ENCODE measurements at regions not wholly inside any gene's neighbourhood (a gene's known extent, or its start where the extent isn't known, plus 50 kb on each side); places are given as distances from the start of the nearest gene placed in this dataset.

DNA sequence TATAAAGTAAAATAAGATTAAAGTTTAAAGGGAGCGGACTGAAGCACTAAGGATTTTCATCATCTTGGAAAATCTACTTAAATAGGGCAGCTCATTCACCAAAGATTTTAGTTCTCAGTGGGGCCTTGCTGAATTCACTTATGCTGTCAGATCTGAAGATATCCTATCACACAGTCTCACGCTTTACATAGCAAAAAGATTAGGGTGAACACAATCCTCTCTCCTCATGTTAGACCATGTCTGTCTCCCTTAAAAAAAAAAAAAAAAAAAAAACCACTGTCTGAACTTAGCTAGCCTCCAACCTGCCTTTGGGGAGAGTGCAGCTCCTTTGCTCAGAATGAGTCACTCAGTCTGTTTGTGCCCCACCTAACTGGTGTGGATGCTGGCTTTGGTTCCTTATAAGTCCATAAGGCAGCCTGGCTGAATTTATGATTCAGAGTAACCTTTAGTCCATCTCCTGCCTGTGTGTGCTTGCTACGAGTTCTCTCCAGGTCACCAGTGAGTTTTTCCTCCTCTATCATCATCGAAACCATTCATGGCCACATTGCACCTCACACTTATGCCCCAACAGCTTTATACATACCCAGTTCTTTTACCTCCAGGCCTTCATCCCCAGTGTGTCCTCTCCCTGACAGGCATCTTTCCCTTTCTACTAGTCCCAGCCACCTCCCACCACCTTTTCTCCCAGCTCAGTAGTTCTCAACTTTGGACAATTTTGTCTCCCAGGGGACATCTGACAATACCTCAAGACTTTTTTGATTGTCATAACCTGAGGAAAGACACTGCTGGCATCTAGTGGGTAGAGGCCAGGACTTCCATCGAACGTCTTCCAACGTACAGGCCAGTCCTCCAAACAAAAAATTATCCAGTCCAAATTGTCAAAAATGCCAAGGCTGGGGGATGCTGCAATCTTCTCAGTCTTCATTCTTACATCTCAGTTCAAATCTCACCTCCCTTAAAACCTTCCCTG, 220.7 kb upstream of the EMCN start:
- no peaks in the 10 kb centered on the region for H3K27me3 ChIP-seq (ENCODE audit: insufficient read depth, low read length)
- no peak overlapping the region for H3K4me2 ChIP-seq (ENCODE audit: insufficient read depth, low read length)
- DNase-seq (ENCODE audit: insufficient read length, low spot score, missing footprints): no peak
- H4K20me1 ChIP-seq (ENCODE audit: insufficient read depth, low read length): no peaks in the 10 kb centered on the region
- H3K36me3 ChIP-seq (ENCODE audit: insufficient read depth, low read length): no peaks in the 10 kb centered on the region
- no peak overlapping the region for H3K27ac ChIP-seq (ENCODE audit: low read depth, low read length)
- no peak overlapping the region for H3K4me3 ChIP-seq (ENCODE audit: insufficient read depth, low read length)
- H3K79me2 ChIP-seq (ENCODE audit: insufficient read depth, low read length): no peaks in the 10 kb centered on the region
- no peaks in the 10 kb centered on the region for H3K4me1 ChIP-seq (ENCODE audit: insufficient read depth, low read length)
- TF ChIP-seq, protein P1, sequence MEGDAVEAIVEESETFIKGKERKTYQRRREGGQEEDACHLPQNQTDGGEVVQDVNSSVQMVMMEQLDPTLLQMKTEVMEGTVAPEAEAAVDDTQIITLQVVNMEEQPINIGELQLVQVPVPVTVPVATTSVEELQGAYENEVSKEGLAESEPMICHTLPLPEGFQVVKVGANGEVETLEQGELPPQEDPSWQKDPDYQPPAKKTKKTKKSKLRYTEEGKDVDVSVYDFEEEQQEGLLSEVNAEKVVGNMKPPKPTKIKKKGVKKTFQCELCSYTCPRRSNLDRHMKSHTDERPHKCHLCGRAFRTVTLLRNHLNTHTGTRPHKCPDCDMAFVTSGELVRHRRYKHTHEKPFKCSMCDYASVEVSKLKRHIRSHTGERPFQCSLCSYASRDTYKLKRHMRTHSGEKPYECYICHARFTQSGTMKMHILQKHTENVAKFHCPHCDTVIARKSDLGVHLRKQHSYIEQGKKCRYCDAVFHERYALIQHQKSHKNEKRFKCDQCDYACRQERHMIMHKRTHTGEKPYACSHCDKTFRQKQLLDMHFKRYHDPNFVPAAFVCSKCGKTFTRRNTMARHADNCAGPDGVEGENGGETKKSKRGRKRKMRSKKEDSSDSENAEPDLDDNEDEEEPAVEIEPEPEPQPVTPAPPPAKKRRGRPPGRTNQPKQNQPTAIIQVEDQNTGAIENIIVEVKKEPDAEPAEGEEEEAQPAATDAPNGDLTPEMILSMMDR (IDR thresholded peaks at IDR 0.05; ENCODE audit: extremely low read depth, low read depth, low read length): no peak
- no peak overlapping the region for H2AFZ ChIP-seq (ENCODE audit: low read length)
- H3K9me3 ChIP-seq (ENCODE audit: low read depth, low read length): no peaks in the 10 kb centered on the region

DNA sequence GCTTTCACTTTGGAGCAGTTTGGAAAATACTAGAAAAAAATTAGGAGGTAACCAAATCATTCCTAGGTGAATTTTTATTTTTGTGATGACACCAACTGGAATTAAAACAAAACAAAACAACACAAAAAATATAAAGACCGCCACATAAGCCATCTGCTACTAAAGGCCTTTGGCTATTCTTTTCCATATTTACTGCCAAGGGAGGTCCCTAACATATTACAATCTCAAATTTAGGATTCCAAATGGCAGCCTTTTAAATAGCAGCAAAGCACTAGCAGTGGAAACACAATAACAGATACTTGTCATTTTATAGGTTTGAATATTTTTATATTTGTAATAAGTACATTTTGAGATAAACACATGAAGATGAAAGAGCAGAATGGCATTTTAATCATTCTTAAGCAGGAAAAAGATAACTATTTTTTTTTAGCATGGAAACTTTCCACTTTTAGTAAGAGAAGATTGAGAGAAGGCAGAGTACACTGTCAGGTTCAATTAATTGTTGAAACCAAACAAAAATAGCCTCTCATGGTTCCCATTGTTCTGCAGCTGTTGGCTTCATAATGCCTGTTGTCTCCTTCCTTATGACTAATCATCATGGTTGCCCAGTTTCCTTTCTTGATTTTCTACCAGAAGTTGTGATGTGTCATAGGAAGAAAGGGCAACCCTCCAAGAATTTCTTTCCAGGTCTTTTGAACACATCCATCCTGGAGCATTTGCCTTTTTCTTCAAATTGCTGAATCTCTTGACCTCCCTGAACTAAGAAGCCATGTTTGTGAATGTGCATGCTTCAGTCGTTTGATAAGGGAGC, 219.0 kb upstream of the EMCN start:
- Histone ChIP-seq H4K20me1 (ENCODE audit: insufficient read depth, low read length) (no peaks in the 10 kb centered on the region), H3K4me3 (ENCODE audit: insufficient read depth, low read length) (no peak overlapping the region), H3K9me3 (ENCODE audit: low read depth, low read length) (no peaks in the 10 kb centered on the region), H2AFZ (ENCODE audit: low read length) (no peak overlapping the region), H3K4me1 (ENCODE audit: insufficient read depth, low read length) (no peaks in the 10 kb centered on the region), H3K36me3 (ENCODE audit: insufficient read depth, low read length) (no peaks in the 10 kb centered on the region), H3K27ac (ENCODE audit: low read depth, low read length) (no peak overlapping the region), H3K27me3 (ENCODE audit: insufficient read depth, low read length) (no peaks in the 10 kb centered on the region), H3K79me2 (ENCODE audit: insufficient read depth, low read length) (no peaks in the 10 kb centered on the region), H3K4me2 (ENCODE audit: insufficient read depth, low read length) (no peak overlapping the region)
- TF ChIP-seq, protein P1 (IDR thresholded peaks at IDR 0.05; ENCODE audit: extremely low read depth, low read depth, low read length): no peak
- DNase-seq (ENCODE audit: insufficient read length, low spot score, missing footprints): no peak

DNA sequence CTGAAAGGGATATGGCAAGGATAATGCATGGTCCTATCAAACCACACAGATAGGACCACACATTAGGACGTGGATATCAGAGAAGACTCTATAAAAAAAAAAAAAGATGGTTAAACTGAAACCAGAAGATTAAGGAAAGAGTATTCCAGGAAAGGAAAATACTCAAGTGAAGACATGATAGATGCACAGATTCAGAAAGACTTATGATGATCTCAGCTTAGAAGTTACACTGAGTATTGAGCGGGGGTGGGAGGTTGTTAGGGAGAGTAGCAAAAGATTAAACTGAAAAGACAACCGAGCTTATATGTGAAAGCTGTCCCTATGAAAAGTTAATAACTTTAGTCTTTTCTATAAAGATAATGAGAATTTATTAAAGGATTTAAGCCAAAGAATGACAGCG, 211.0 kb upstream of the EMCN start:
- Histone ChIP-seq H3K9me3 (ENCODE audit: low read depth, low read length) (no peaks in the 10 kb centered on the region), H3K4me1 (ENCODE audit: insufficient read depth, low read length) (no peaks in the 10 kb centered on the region), H3K27ac (ENCODE audit: low read depth, low read length) (no peak overlapping the region), H3K36me3 (ENCODE audit: insufficient read depth, low read length) (no peaks in the 10 kb centered on the region), H4K20me1 (ENCODE audit: insufficient read depth, low read length) (no peaks in the 10 kb centered on the region), H3K4me3 (ENCODE audit: insufficient read depth, low read length) (no peak overlapping the region), H2AFZ (ENCODE audit: low read length) (no peak overlapping the region), H3K4me2 (ENCODE audit: insufficient read depth, low read length) (no peak overlapping the region), H3K79me2 (ENCODE audit: insufficient read depth, low read length) (no peaks in the 10 kb centered on the region), H3K27me3 (ENCODE audit: insufficient read depth, low read length) (no peaks in the 10 kb centered on the region)
- TF ChIP-seq, protein P1 (IDR thresholded peaks at IDR 0.05; ENCODE audit: extremely low read depth, low read depth, low read length): no peak
- no peak for DNase-seq (ENCODE audit: insufficient read length, low spot score, missing footprints)

All from osteoblast (primary cell).